ENCODE measurements at regions not wholly inside any gene's neighbourhood (a gene's known extent, or its start where the extent isn't known, plus 50 kb on each side); places are given as distances from the start of the nearest gene placed in this dataset.

- Histone ChIP-seq H3K79me1 (ENCODE audit: low read depth in 1 of 2, low read length in 2 of 2) (no peaks in the 10 kb centered on the region), H2BK20ac (ENCODE audit: low read depth, low read length) (no peak overlapping the region), H2AFZ (replicated peaks; ENCODE audit: low read length, poor library complexity) (no peak overlapping the region), H3K4ac (ENCODE audit: low read depth, low read length) (no peak overlapping the region), H2BK5ac (ENCODE audit: low read depth, low read length, poor library complexity, severe bottlenecking) (no peak overlapping the region), H4K91ac (ENCODE audit: insufficient read depth, low read depth, low read length) (no peak overlapping the region), H3K56ac (ENCODE audit: extremely low read depth, insufficient read depth, low read length) (no peak overlapping the region), H3K36me3 (ENCODE audit: control insufficient read depth, insufficient read depth, low read length) (no peaks in the 10 kb centered on the region), H3K9me1 (ENCODE audit: insufficient read depth, low read length) (no peaks in the 10 kb centered on the region), H3K4me2 (ENCODE audit: low read depth, low read length) (no peak overlapping the region), H3K4me1 (ENCODE audit: control insufficient read depth, insufficient read depth, low read length) (no peaks in the 10 kb centered on the region), H4K5ac (ENCODE audit: low read depth, low read length) (no peak overlapping the region), H3K14ac (replicated peaks; ENCODE audit: low read depth, low read length) (no peak overlapping the region), H3K23ac (ENCODE audit: low read depth, low read length) (no peak overlapping the region), H3K27me3 (ENCODE audit: control insufficient read depth, insufficient read depth, low read length) (no peaks in the 10 kb centered on the region), H3K4me3 (ENCODE audit: insufficient read depth, low read depth, low read length) (no peak overlapping the region), H4K20me1 (ENCODE audit: insufficient read depth, low read length) (no peaks in the 10 kb centered on the region), H2AK5ac (ENCODE audit: low read depth, low read length) (no peak overlapping the region), H3K9me3 (ENCODE audit: control insufficient read depth, insufficient read depth, low read length) (peaks cover 58% of the 10 kb centered on the region), H2BK15ac (ENCODE audit: low read depth, low read length) (no peak overlapping the region), H2BK120ac (ENCODE audit: low read depth, low read length) (no peak overlapping the region), H4K8ac (ENCODE audit: low read depth in 2 of 2, low read length in 2 of 2) (no peak overlapping the region), H2AK9ac (replicated peaks; ENCODE audit: low read depth, low read length, poor library complexity) (no peak overlapping the region), H3K9ac (ENCODE audit: low read depth, low read length) (no peak overlapping the region), H3K18ac (ENCODE audit: low read depth, low read length) (no peak overlapping the region), H3K27ac (ENCODE audit: insufficient read depth, low read length) (no peak overlapping the region)
- no TSS peak for BruUV-seq (replicated peaks)
- dilution Hi-C loops (cut with HindIII; ENCODE audit: low sequenced_read_pairs, unreplicated experiment) = no loop called here
- DNase-seq = no peak
- intact Hi-C loops (cut with micrococcal nuclease) = no loop called here
- no peak for TF ChIP-seq SMC3 (IDR thresholded peaks at IDR 0.05; ENCODE audit: low read depth, low read length)
- no peak for TF ChIP-seq MAZ (IDR thresholded peaks at IDR 0.05; ENCODE audit: borderline replicate concordance, low read depth, low read length)
- no peak for TF ChIP-seq ELK1 (IDR thresholded peaks at IDR 0.05; ENCODE audit: borderline replicate concordance, low read depth, low read length)
- in situ Hi-C loops (cut with MboI; ENCODE audit: low sequenced_read_pairs) = no loop called here
- CTCF ChIA-PET = no interaction called here
- ATAC-seq (ENCODE audit: low read depth) = no peak
- POLR2A ChIA-PET (ENCODE audit: unreplicated experiment) = no interaction called here
- 60% methylated on average over 3 of the region's 7 CpGs; no CpG with 5 or more reads in 1 of the 2 experiments for WGBS, 2 experiments (ENCODE audit: extremely low coverage in 2 of 2, insufficient read length in 1 of 2)
These were observed 372.9 kb downstream of the BRD1 start for GRCh38 chr22:49454726-49455125.

Measured in IMR-90 (cell line).